Erythroblast (primary cell): ENCODE measurements at regions not wholly inside any gene's neighbourhood (a gene's known extent, or its start where the extent isn't known, plus 50 kb on each side); places are given as distances from the start of the nearest gene placed in this dataset.
"Not testable (repeated sequence)": the region's sequence is repeated elsewhere in the genome, so short reads cannot be mapped to it uniquely, and the experiment has no call there.

Source experiments
- GATA1 ChIP-seq: IDR thresholded peaks from 2 replicates; pipeline ENCODE4 v1.6.1; 2011; ENCODE audit warnings: low read depth, mild to moderate bottlenecking, control low read depth, low read length, moderate library complexity
- POLR2A ChIP-seq: IDR thresholded peaks from 2 replicates; pipeline ENCODE4 v1.6.1; 2011; ENCODE audit warnings: mild to moderate bottlenecking, low read length

DNA sequence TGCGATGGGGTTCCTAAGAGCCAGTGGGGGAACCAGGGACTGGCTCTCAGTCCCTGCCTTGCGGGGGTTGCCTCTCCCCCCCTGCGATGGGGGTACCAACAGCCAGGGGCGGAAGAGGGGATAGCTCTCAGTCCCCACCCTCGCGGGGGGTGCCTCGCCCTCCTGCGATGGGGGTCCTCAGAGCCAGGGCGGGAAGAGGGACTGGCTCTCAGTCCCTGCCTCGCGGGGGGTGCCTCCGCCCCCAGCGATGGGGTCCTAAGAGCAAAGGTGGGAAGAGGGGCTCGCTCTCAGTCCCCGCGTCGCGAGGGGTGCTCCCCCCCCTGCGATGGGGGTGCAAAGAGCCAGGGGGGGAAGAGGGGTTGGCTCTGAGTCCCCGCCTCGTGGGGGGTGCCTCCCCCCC, 162.0 kb downstream of the ATP6V0E2 start:
- TF ChIP-seq POLR2A, GATA1: not testable (repeated sequence)
